Renal pelvis (tissue), 1 donor: ENCODE measurements at regions not wholly inside any gene's neighbourhood (a gene's known extent, or its start where the extent isn't known, plus 50 kb on each side); places are given as distances from the start of the nearest gene placed in this dataset.

ENCODE experiments used
- DNase-seq: peaks from one replicate; pipeline ENCODE4 v3.0.0-alpha.2; 2013

GRCh38 chr22:49213731-49214352 lies 613.8 kb downstream of the BRD1 start:
- no peak for DNase-seq

- DNase-seq: no peak
Observed at GRCh38 chr22:49212466-49212865, 615.2 kb downstream of the BRD1 start.

- no peak for DNase-seq
Observed at GRCh38 chr22:49212002-49212401, 615.7 kb downstream of the BRD1 start.

- DNase-seq: no peak
Observed at GRCh38 chr22:49211176-49211575, 616.5 kb downstream of the BRD1 start.

GRCh38 chr22:49210606-49211005 lies 617.1 kb downstream of the BRD1 start:
- no peak for DNase-seq

GRCh38 chr22:49209452-49210195 lies 618.0 kb downstream of the BRD1 start:
- DNase-seq: no peak

- DNase-seq: peak; percentile 54
Observed at GRCh38 chr22:49208768-49209252, 618.9 kb downstream of the BRD1 start.

- no peak for DNase-seq
Observed at GRCh38 chr22:49208004-49208402, 619.7 kb downstream of the BRD1 start.

- no peak for DNase-seq
Observed at GRCh38 chr22:49207008-49208003, 620.4 kb downstream of the BRD1 start.

- no peak for DNase-seq
Observed at GRCh38 chr22:49206281-49206680, 621.4 kb downstream of the BRD1 start.

- DNase-seq: no peak
Observed at GRCh38 chr22:49205483-49205800, 622.2 kb downstream of the BRD1 start.

- DNase-seq: no peak
Observed at GRCh38 chr22:49204599-49205482, 622.8 kb downstream of the BRD1 start.

GRCh38 chr22:49203859-49204598 lies 623.6 kb downstream of the BRD1 start:
- DNase-seq: no peak

GRCh38 chr22:49203091-49203858 lies 624.4 kb downstream of the BRD1 start:
- no peak for DNase-seq

- DNase-seq: no peak
Observed at GRCh38 chr22:49202226-49202625, 625.4 kb downstream of the BRD1 start.

GRCh38 chr22:49201046-49201970 lies 626.4 kb downstream of the BRD1 start:
- DNase-seq: no peak

GRCh38 chr22:49199224-49199623 lies 628.4 kb downstream of the BRD1 start:
- DNase-seq: no peak

- no peak for DNase-seq
Observed at GRCh38 chr22:49198705-49199084, 629.0 kb downstream of the BRD1 start.
